ENCODE measurements at regions not wholly inside any gene's neighbourhood (a gene's known extent, or its start where the extent isn't known, plus 50 kb on each side); places are given as distances from the start of the nearest gene placed in this dataset.

DNA sequence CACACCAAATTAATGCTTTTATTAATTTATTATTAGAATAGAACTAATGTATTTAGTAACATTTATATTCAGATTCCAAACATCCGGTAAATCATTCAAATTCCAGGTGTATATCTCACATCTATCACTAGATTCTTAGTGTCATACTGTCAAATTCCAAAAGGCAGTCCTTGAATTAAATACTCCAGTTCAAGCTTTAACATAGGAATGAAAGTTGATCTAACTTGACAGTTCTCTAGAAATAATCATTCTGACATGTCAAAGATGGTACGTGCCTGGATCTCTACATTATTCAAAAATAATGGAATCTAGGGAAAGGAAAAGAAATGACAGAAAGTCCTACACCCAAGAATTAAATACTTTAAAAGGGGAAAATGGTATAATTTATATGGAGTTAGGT lies 1161.5 kb downstream of the PCDH9 start:
- DNase-seq (ENCODE audit: low read depth): no peak
- TF ChIP-seq, protein P1, sequence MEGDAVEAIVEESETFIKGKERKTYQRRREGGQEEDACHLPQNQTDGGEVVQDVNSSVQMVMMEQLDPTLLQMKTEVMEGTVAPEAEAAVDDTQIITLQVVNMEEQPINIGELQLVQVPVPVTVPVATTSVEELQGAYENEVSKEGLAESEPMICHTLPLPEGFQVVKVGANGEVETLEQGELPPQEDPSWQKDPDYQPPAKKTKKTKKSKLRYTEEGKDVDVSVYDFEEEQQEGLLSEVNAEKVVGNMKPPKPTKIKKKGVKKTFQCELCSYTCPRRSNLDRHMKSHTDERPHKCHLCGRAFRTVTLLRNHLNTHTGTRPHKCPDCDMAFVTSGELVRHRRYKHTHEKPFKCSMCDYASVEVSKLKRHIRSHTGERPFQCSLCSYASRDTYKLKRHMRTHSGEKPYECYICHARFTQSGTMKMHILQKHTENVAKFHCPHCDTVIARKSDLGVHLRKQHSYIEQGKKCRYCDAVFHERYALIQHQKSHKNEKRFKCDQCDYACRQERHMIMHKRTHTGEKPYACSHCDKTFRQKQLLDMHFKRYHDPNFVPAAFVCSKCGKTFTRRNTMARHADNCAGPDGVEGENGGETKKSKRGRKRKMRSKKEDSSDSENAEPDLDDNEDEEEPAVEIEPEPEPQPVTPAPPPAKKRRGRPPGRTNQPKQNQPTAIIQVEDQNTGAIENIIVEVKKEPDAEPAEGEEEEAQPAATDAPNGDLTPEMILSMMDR (conservative IDR thresholded peaks at IDR 0.05; ENCODE audit: low read depth, low read length): no peak
- H3K4me3 ChIP-seq (ENCODE audit: low read depth, low read length): no peak overlapping the region

DNA sequence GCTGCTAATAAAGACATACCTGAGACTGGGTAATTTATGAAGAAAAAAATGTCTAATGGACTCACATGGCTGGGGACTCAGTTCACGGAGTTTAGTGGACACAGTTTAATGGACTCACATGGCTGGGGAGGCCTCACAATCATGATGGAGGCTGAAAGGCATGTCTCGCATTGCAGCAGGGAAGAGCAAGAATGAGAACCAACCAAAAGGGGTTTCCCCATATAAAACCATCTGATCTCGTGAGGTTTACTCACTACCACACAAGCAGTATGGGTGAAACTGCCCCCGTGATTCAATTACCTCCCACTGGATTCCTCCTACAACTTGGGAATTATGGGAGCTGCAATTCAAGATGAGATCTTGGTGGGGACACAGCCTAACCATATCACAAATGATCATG lies 1181.2 kb downstream of the PCDH9 start:
- TF ChIP-seq, protein P1 (conservative IDR thresholded peaks at IDR 0.05; ENCODE audit: low read depth, low read length): no peak
- no peak for DNase-seq (ENCODE audit: low read depth)
- H3K4me3 ChIP-seq (ENCODE audit: low read depth, low read length): no peak overlapping the region

DNA sequence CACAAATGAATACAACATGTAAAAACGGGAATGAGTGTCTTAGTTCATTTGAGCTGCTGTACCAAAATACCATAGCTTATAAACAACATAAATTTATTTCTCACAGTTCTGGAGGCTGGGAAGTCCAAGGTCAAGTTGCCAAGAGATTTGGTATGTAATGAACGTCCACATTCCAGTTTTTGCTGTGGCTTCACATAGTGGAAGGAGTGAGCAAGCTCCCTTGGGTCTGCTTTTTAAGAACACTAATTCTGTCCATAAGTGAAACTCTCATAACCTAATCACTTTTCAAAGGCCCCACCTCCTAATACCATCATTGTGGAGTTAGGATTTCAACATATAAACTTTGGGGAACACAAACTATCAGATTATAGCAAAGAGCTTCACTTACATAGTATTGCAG lies 1189.6 kb downstream of the PCDH9 start:
- H3K4me3 ChIP-seq (ENCODE audit: low read depth, low read length): no peak overlapping the region
- TF ChIP-seq, protein P1 (conservative IDR thresholded peaks at IDR 0.05; ENCODE audit: low read depth, low read length): no peak
- DNase-seq (ENCODE audit: low read depth): no peak

DNA sequence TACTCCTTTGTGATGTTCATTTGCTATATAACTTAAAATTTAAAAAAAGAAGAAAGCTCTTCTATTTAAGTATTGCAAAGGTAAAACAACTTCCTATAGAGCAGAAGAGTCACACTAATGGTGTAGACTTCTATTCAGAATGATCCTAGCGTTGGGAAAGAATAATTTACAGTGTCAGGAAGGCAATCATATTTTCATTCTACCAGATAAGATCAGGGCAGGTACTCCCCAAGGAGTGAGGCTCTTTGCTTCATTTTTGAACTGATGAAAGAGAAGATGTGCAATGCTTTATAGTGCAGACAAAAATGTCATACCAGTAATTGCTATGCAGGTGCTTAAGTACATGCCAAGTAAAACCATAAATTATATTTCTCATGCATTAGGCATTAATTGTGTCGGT lies 1193.0 kb downstream of the PCDH9 start:
- no peak for DNase-seq (ENCODE audit: low read depth)
- no peak overlapping the region for H3K4me3 ChIP-seq (ENCODE audit: low read depth, low read length)
- TF ChIP-seq, protein P1 (conservative IDR thresholded peaks at IDR 0.05; ENCODE audit: low read depth, low read length): no peak

DNA sequence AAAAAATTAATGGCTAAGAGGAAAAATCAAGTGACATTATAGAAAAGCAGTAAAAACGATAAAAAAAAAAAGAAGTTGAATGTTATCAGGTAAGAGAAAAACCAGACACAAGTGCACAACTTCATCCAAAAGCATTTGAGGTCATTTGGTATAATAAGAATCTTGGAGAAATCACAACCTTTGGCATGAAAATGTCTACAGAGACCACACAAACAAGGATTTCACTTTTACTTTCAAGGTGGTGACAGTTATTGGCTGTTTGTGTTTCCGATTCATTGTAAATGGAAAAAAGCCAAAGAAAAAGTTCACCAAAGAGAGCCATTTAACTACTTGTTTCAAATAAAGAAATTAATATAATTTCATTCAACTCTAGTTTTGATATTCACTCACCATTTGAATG lies 1193.5 kb downstream of the PCDH9 start:
- H3K4me3 ChIP-seq (ENCODE audit: low read depth, low read length): no peak overlapping the region
- TF ChIP-seq, protein P1 (conservative IDR thresholded peaks at IDR 0.05; ENCODE audit: low read depth, low read length): no peak

DNA sequence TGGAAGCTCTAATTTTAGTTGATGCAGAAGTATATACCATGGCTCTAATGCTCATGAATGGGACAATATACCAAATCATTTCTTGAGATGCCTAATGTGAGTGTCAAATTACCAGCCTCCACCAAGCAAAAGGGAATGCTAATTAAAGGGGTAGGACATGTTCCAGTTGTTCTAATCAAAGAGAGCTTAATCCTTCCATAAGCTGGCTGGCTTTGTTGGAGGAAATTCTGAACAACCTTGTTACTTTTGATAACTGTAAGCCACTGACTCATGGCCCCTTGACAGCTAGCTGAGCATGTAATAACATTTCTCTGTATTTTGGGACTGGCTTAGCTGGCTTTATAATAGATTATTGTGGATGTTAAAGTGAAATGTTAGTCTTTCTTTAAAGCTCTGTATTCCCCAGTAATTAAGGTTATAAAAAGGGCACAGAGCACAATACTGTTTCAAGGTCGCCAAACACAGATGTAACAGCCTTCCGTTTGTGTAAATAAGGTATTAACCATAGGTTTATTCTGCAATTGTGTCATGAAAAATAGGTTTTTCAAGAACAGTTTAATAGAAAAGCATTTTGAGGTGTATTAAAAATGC lies 1194.0 kb downstream of the PCDH9 start:
- TF ChIP-seq, protein P1 (conservative IDR thresholded peaks at IDR 0.05; ENCODE audit: low read depth, low read length): no peak
- DNase-seq (ENCODE audit: low read depth): no peak
- no peak overlapping the region for H3K4me3 ChIP-seq (ENCODE audit: low read depth, low read length)

More for the DNA sequence above, 1193.5 kb downstream of the PCDH9 start:
- no peak for DNase-seq (ENCODE audit: low read depth)

DNA sequence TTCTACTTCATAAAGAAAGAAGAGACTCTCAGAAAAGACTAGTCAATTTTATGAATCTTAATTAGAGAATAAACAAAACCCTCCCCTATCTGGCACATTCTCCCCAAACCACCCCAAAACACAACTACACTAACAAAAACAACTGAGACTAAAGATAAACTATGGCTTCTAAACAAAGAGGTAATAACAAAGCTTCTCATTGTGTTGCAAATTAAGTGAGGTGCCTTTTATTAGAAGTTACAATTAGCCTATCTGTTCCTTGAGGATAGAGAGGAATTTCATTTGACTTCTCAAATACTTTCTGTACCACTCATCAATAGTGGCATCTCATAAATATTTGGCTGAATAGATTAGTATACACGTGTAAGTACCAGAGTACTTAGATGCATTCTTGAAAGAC lies 1196.2 kb downstream of the PCDH9 start:
- TF ChIP-seq, protein P1 (conservative IDR thresholded peaks at IDR 0.05; ENCODE audit: low read depth, low read length): no peak
- no peak overlapping the region for H3K4me3 ChIP-seq (ENCODE audit: low read depth, low read length)
- no peak for DNase-seq (ENCODE audit: low read depth)
